A549 (cell line): ENCODE measurements at regions not wholly inside any gene's neighbourhood (a gene's known extent, or its start where the extent isn't known, plus 50 kb on each side); places are given as distances from the start of the nearest gene placed in this dataset.

Experiments used
- CEBPB ChIP-seq, 2 experiments: fragments of >200 bp in 1 of 2; sonication (Bioruptor Twin) in 1 of 2; formaldehyde crosslinking in 1 of 2; IDR thresholded peaks; 2 replicates each; pipeline ENCODE4 v1.6.1; 2012 to 2016
- EP300 ChIP-seq, 2 experiments: fragments of >200 bp; sonication (Bioruptor Twin); formaldehyde crosslinking; IDR thresholded peaks; 2 replicates in 1 of 2; 3 replicates in 1 of 2; pipeline ENCODE4 v1.6.1; 2016 to 2017
- ESRRA ChIP-seq: fragments of 150-350 bp; IDR thresholded peaks from 2 replicates; pipeline ENCODE4 v1.6.1; 2014; ENCODE audit warnings: mild to moderate bottlenecking, low read length, borderline replicate concordance
- JUN ChIP-seq, 2 experiments: fragments of >200 bp; sonication (Bioruptor Twin); formaldehyde crosslinking; IDR thresholded peaks; 2 replicates in 1 of 2; 3 replicates in 1 of 2; pipeline ENCODE4 v1.6.1; 2016 to 2017
- MAFK ChIP-seq: fragments of 450-650 bp; IDR thresholded peaks from 2 replicates; pipeline ENCODE4 v1.6.1; 2014; ENCODE audit not compliant: partially characterized antibody
- MYC ChIP-seq: IDR thresholded peaks from 2 replicates; pipeline ENCODE4 v1.6.1; 2012; ENCODE audit warnings: mild to moderate bottlenecking, inconsistent platforms, low read length, improper control_type of control experiment, borderline replicate concordance
- NR3C1 ChIP-seq: fragments of >200 bp; sonication (Bioruptor Twin); formaldehyde crosslinking; IDR thresholded peaks from 3 replicates; pipeline ENCODE4 v1.6.1; 2017
- POLR2A ChIP-seq: IDR thresholded peaks from 2 replicates; pipeline ENCODE4 v1.6.1; 2012; ENCODE audit warnings: mild to moderate bottlenecking, low read length
- POLR2AphosphoS2 ChIP-seq: conservative IDR thresholded peaks from 2 replicates; pipeline ENCODE4 v1.6.1; 2012; ENCODE audit warnings: low read length, improper control_type of control experiment, inconsistent platforms
- TP53 ChIP-seq: fragments of 250-450 bp; sonication (Bioruptor Pico); IDR thresholded peaks from 2 replicates; pipeline ENCODE4 v1.5.0; 2021; ENCODE audit warnings: mild to moderate bottlenecking, moderate library complexity
- TF ChIP-seq, protein P1 (sequence below): fragments of >200 bp; sonication (Bioruptor Twin); formaldehyde crosslinking; IDR thresholded peaks from 3 replicates; pipeline ENCODE4 v1.5.1; 2016

DNA sequence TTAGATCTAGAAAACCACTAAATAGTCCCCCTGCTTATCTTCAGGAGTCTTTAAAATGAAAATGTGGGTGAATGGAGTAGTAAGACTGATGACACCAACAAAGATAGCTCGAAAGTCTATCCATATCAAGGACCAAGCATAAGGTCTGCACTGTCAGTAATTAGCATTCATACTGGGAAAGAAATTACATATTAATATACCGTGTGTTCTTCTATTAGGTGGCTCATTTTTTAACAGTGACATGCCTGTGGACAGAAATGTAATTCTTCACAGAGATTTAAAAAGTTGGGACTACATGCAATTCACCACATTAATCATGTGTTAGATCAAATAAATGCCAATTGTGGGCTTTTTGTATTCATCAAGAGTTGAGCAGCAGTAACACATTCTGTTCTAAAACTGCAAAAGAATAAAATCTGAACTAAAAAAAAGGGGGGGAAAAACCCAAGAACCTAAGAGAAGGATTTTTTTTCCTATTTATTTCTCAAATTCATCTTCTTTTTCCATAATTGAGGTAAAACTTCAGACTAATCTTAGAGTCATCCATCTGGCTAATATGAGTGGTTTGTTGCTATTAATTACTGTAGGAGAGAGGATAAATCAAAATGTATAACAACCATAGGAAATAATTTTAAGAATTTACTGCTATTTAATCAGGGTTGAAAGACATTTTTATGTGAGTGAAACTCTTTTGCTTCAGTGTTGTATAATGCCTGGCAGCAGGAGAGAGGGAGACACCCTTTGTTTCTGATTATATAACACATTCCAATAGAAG, 386.7 kb upstream of the IGFBP7 start:
- TF ChIP-seq, protein P1, sequence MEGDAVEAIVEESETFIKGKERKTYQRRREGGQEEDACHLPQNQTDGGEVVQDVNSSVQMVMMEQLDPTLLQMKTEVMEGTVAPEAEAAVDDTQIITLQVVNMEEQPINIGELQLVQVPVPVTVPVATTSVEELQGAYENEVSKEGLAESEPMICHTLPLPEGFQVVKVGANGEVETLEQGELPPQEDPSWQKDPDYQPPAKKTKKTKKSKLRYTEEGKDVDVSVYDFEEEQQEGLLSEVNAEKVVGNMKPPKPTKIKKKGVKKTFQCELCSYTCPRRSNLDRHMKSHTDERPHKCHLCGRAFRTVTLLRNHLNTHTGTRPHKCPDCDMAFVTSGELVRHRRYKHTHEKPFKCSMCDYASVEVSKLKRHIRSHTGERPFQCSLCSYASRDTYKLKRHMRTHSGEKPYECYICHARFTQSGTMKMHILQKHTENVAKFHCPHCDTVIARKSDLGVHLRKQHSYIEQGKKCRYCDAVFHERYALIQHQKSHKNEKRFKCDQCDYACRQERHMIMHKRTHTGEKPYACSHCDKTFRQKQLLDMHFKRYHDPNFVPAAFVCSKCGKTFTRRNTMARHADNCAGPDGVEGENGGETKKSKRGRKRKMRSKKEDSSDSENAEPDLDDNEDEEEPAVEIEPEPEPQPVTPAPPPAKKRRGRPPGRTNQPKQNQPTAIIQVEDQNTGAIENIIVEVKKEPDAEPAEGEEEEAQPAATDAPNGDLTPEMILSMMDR = no peak
- TF ChIP-seq NR3C1 (no peak), POLR2A (no peak), EP300 (IDR thresholded peaks at IDR 0.05) (no peak), TP53 (CRISPR knock-in tag) (no peak), MYC (no peak), JUN (IDR thresholded peaks at IDR 0.05) (no peak), CEBPB (IDR thresholded peaks at IDR 0.05) (no peak), POLR2AphosphoS2 (no peak), ESRRA (no peak), MAFK (no peak)
